Gastrocnemius medialis (tissue), 4 donors: ENCODE measurements at regions not wholly inside any gene's neighbourhood (a gene's known extent, or its start where the extent isn't known, plus 50 kb on each side); places are given as distances from the start of the nearest gene placed in this dataset.

Experiments used
- CTCF ChIP-seq, 5 experiments: fragments of 450-650 bp in 3 of 5; fragments of 200-600 bp in 2 of 5; sonication (generic) in 2 of 5; IDR thresholded peaks in 4 of 5; conservative IDR thresholded peaks in 1 of 5; 1 replicate in 4 of 5; 2 replicates in 1 of 5; pipeline ENCODE4 v1.5.1; 2016 to 2019; ENCODE audit warnings: antibody characterized with exemption in 5 of 5, mild to moderate bottlenecking in 3 of 5, moderate library complexity in 3 of 5
- POLR2A ChIP-seq, 2 donors: fragments of 450-650 bp; IDR thresholded peaks; one replicate each; pipeline ENCODE4 v1.6.1; 2017; ENCODE audit warnings: antibody characterized with exemption in 2 of 2, mild to moderate bottlenecking in 2 of 2, moderate library complexity in 2 of 2

DNA sequence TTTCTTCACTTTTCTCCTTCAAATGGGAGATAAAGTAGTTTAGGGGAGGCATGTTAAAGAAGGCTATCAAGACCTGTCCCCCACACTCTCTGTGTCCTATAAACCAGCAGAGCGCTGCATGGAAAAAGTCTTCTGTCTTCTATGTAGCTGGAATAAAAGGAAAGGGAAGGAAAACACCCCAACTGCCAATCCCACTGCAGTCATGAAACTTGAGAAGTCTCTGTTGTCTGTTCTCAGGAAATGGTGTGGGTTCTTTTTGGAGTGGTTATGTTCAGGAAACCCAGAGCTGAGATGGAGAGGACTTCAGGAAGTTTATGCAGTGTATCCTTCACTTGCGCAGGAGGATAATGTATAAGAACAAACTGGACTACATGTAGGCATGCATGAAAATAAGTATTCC lies 274.3 kb downstream of the GAS1 start:
- TF ChIP-seq CTCF (IDR thresholded peaks at IDR 0.05 in 4 of 5, conservative IDR thresholded peaks at IDR 0.05 in 1 of 5) (no peak), POLR2A (IDR thresholded peaks at IDR 0.05) (no peak)
